ENCODE measurements at regions not wholly inside any gene's neighbourhood (a gene's known extent, or its start where the extent isn't known, plus 50 kb on each side); places are given as distances from the start of the nearest gene placed in this dataset.
A peak's percentile ranks its signal among the peaks of the same experiment; 100 is the strongest.

DNA sequence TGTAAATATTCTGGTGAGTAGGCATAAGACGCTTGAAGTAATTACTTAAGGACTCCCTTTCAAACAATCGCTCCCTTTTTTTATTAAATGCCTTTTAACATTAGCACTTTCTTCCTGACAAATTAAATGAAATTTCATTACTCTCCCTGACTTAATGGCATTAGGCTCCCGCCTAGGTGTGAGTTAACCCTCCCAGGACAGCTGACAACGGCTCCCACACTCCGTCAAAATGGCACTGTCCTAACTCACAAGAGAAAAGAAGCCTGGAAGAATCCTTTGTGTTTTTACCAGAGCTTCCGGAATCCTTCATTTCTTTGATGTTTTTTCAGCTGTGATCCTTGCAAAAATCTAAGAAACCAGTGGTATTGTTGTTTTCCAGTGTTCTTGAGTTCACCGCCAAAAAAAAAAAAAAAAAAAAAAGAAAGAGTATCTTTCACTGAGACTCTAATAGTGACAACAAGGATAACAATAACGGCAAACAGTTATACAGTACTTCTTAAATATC is 861.0 kb upstream of the NR2F2 start:
- DNase-seq (ENCODE audit: low spot score) = no peak
- no peak for ATAC-seq
- H3K9me3 Mint-ChIP-seq = no peaks in the 10 kb centered on the region
- no peaks in the 10 kb centered on the region for H3K4me1 Mint-ChIP-seq
- POLR2A ChIA-PET = no interaction called here
- H3K4me3 Mint-ChIP-seq = no peak overlapping the region
- H3K27me3 Mint-ChIP-seq (ENCODE audit: low read depth) = no peaks in the 10 kb centered on the region
- CTCF ChIA-PET = no interaction called here
- no peaks in the 10 kb centered on the region for H3K36me3 Mint-ChIP-seq
- H3K27ac Mint-ChIP-seq = no peak overlapping the region
- no peak for TF ChIP-seq MXD4 (CRISPR knock-in tag; IDR thresholded peaks at IDR 0.05; ENCODE audit: borderline replicate concordance)

DNA sequence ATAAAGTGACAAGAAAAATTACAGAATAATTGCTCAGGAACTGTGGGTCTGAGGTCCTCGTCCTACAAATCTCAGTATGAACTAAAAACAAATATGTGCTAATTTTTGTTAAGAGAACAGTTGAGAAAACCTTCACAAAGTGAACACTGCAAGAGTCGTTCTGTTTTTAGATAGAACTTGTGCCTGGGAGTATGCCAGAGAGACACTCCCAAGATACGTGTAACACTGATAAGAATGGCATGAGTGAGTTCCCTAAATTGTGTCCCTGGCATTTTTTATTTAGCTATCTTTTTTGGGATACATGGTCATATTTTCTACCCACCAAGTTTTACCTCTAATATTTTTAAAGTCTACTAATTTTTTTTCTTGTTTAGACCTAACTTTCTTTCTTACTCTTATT is 860.0 kb upstream of the NR2F2 start:
- Mint-ChIP-seq H3K36me3 (no peaks in the 10 kb centered on the region), H3K9me3 (no peaks in the 10 kb centered on the region), H3K4me3 (no peak overlapping the region), H3K27me3 (ENCODE audit: low read depth) (no peaks in the 10 kb centered on the region), H3K4me1 (no peaks in the 10 kb centered on the region), H3K27ac (no peak overlapping the region)
- DNase-seq (ENCODE audit: low spot score) (no peak), ATAC-seq (no peak)
- TF ChIP-seq ZNF671 (CRISPR knock-in tag; IDR thresholded peaks at IDR 0.05) = no peak
- 0 out of 2 replicates have a peak, but pooled peaks have one; percentile 33 for TF ChIP-seq HMGA2 (CRISPR knock-in tag; IDR thresholded peaks at IDR 0.05)
- ChIA-PET POLR2A (no interaction called here), CTCF (no interaction called here)

DNA sequence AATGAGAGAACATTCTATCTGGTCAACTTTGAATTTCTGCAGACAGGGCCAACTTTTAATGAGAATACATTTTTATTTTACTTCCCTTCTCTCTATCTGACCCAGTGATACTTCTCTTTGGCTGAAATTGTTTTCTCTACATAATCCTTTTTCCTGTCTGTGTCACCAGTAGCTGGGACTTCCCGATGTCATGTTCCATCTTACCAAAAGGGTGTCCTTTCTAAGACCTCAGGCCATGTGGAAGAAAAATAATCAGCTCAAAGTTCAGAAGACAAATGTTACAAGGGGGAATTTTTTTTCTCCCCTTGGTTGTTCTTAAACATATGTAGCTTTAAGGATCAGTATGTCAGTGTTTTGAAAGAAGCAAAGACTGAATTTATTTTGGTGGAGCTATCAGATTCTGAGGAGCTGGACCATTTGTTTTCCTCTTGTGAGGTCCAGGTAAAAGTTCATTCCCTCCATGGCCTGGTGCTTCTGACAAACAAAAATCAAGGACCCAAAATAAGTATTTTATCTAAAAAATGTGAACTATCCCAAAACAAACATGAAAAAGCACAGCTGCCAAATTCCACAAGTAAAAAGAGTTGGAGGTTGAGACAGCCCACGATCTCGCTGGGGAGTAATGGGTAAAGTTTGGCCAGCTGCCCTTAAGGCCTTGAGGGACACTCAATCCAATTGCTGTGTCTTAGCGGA is 859.4 kb upstream of the NR2F2 start:
- POLR2A ChIA-PET = no interaction called here
- DNase-seq (ENCODE audit: low spot score) (no peak), ATAC-seq (no peak)
- H3K9me3 Mint-ChIP-seq = no peaks in the 10 kb centered on the region
- TF ChIP-seq CREM (CRISPR knock-in tag; IDR thresholded peaks at IDR 0.05) (no peak), ZNF671 (CRISPR knock-in tag; IDR thresholded peaks at IDR 0.05) (no peak), NR1H2 (CRISPR knock-in tag; IDR thresholded peaks at IDR 0.05) (no peak), FOXK1 (CRISPR knock-in tag; IDR thresholded peaks at IDR 0.05) (no peak), GABPB1 (CRISPR knock-in tag; IDR thresholded peaks at IDR 0.05) (no peak)
- TF ChIP-seq, protein P1, sequence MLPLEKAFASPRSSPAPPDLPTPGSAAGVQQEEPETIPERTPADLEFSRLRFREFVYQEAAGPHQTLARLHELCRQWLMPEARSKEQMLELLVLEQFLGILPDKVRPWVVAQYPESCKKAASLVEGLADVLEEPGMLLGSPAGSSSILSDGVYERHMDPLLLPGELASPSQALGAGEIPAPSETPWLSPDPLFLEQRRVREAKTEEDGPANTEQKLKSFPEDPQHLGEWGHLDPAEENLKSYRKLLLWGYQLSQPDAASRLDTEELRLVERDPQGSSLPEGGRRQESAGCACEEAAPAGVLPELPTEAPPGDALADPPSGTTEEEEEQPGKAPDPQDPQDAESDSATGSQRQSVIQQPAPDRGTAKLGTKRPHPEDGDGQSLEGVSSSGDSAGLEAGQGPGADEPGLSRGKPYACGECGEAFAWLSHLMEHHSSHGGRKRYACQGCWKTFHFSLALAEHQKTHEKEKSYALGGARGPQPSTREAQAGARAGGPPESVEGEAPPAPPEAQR (CRISPR knock-in tag; IDR thresholded peaks at IDR 0.05) = no peak
- TF ChIP-seq, protein P2, sequence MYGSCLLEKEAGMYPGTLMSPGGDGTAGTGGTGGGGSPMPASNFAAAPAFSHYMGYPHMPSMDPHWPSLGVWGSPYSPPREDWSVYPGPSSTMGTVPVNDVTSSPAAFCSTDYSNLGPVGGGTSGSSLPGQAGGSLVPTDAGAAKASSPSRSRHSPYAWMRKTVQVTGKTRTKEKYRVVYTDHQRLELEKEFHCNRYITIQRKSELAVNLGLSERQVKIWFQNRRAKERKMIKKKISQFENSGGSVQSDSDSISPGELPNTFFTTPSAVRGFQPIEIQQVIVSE (CRISPR knock-in tag; IDR thresholded peaks at IDR 0.05; ENCODE audit: borderline replicate concordance) = no peak
- CTCF ChIA-PET = no interaction called here
- no peaks in the 10 kb centered on the region for H3K36me3 Mint-ChIP-seq
- no peak overlapping the region for H3K4me3 Mint-ChIP-seq
- no peaks in the 10 kb centered on the region for H3K4me1 Mint-ChIP-seq
- no peaks in the 10 kb centered on the region for H3K27me3 Mint-ChIP-seq (ENCODE audit: low read depth)
- H3K27ac Mint-ChIP-seq = no peak overlapping the region

DNA sequence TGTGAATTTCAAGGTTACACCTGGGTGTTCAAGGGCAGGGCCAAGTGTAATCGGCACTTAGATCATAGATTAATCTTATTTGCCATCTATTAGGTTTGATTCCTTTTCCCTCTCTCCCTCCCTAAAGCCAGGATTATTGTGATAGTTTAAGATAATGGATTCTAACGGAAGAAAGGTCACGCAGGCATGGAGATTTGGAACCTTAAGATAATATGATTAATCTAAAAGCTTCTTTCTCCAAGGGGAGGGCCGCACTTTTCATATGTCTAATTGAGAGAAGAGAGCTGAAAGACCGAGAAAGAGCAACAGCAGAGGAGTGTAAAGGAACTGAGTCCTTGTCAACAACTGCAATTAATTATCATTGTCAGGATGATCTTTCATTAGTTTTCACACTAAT is 858.8 kb upstream of the NR2F2 start:
- POLR2A ChIA-PET = no interaction called here

More for the DNA sequence above, 858.8 kb upstream of the NR2F2 start:
- no peak for ATAC-seq
- H3K9me3 Mint-ChIP-seq = no peaks in the 10 kb centered on the region
- H3K27me3 Mint-ChIP-seq (ENCODE audit: low read depth) = no peaks in the 10 kb centered on the region
- TF ChIP-seq, protein P3, sequence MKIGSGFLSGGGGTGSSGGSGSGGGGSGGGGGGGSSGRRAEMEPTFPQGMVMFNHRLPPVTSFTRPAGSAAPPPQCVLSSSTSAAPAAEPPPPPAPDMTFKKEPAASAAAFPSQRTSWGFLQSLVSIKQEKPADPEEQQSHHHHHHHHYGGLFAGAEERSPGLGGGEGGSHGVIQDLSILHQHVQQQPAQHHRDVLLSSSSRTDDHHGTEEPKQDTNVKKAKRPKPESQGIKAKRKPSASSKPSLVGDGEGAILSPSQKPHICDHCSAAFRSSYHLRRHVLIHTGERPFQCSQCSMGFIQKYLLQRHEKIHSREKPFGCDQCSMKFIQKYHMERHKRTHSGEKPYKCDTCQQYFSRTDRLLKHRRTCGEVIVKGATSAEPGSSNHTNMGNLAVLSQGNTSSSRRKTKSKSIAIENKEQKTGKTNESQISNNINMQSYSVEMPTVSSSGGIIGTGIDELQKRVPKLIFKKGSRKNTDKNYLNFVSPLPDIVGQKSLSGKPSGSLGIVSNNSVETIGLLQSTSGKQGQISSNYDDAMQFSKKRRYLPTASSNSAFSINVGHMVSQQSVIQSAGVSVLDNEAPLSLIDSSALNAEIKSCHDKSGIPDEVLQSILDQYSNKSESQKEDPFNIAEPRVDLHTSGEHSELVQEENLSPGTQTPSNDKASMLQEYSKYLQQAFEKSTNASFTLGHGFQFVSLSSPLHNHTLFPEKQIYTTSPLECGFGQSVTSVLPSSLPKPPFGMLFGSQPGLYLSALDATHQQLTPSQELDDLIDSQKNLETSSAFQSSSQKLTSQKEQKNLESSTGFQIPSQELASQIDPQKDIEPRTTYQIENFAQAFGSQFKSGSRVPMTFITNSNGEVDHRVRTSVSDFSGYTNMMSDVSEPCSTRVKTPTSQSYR (CRISPR knock-in tag; IDR thresholded peaks at IDR 0.05) = no peak
- TF ChIP-seq TEAD4 (CRISPR knock-in tag; IDR thresholded peaks at IDR 0.05) (no peak), ELF4 (CRISPR knock-in tag; IDR thresholded peaks at IDR 0.05; ENCODE audit: low read depth) (no peak), ZNF263 (CRISPR knock-in tag; IDR thresholded peaks at IDR 0.05; ENCODE audit: low read depth) (no peak)
- DNase-seq (ENCODE audit: low spot score) = no peak
- CTCF ChIA-PET = no interaction called here
- H3K27ac Mint-ChIP-seq = no peak overlapping the region
- no peak overlapping the region for H3K4me3 Mint-ChIP-seq
- H3K36me3 Mint-ChIP-seq = no peaks in the 10 kb centered on the region
- no peaks in the 10 kb centered on the region for H3K4me1 Mint-ChIP-seq
